Peyer's patch (tissue), 4 donors: ENCODE measurements at regions not wholly inside any gene's neighbourhood (a gene's known extent, or its start where the extent isn't known, plus 50 kb on each side); places are given as distances from the start of the nearest gene placed in this dataset.

Experiments used
- DNase-seq, 3 donors: peaks; one replicate each; pipeline ENCODE4 v3.0.0-alpha.2; 2017 to 2019
- H3K27ac ChIP-seq, 4 donors: fragments of 200-600 bp; sonication (generic); one replicate each; pipeline ENCODE4 v1.5.1; 2016 to 2019
- H3K27me3 ChIP-seq, 2 donors: fragments of 200-600 bp; sonication (generic); one replicate each; pipeline ENCODE4 v1.5.1; 2019
- H3K36me3 ChIP-seq, 3 donors: fragments of 200-600 bp; sonication (generic); one replicate each; pipeline ENCODE4 v1.5.1; 2016 to 2019
- H3K4me1 ChIP-seq, 4 donors: fragments of 200-600 bp; sonication (generic); one replicate each; pipeline ENCODE4 v1.5.1; 2016 to 2019
- H3K4me3 ChIP-seq, 4 donors: fragments of 200-600 bp; sonication (generic); 1 replicate in 3 of 4; 2 replicates in 1 of 4; pipeline ENCODE4 v1.5.1; 2016 to 2019; ENCODE audit warnings: mild to moderate bottlenecking in 1 of 4
- H3K9me3 ChIP-seq, 4 donors: fragments of 200-600 bp; sonication (generic); one replicate each; pipeline ENCODE4 v1.5.1; 2016 to 2019; ENCODE audit warnings: mild to moderate bottlenecking in 1 of 4
- CTCF ChIP-seq, 6 experiments: fragments of 450-650 bp in 4 of 6; fragments of 200-600 bp in 2 of 6; sonication (generic) in 1 of 6; IDR thresholded peaks; one replicate each; pipeline ENCODE4 v1.5.1; 2017 to 2019; ENCODE audit warnings: antibody characterized with exemption in 6 of 6, mild to moderate bottlenecking in 3 of 6, moderate library complexity in 1 of 6
- POLR2A ChIP-seq, 2 donors: fragments of 450-650 bp; IDR thresholded peaks; one replicate each; pipeline ENCODE4 v1.5.1; 2017; ENCODE audit warnings: antibody characterized with exemption in 2 of 2, mild to moderate bottlenecking in 2 of 2, moderate library complexity in 2 of 2

GRCh38 chr20:48458003-48458377, 369.8 kb downstream of the PREX1 start:
- H3K4me3 ChIP-seq: no peak overlapping the region
- no peaks in the 10 kb centered on the region for H3K9me3 ChIP-seq
- TF ChIP-seq CTCF (IDR thresholded peaks at IDR 0.05): no peak
- no peak for TF ChIP-seq POLR2A (IDR thresholded peaks at IDR 0.05)
- no peak overlapping the region for H3K27ac ChIP-seq
- H3K4me1 ChIP-seq: no peaks in the 10 kb centered on the region
- DNase-seq: no peak
- no peaks in the 10 kb centered on the region for H3K27me3 ChIP-seq
- H3K36me3 ChIP-seq: no peaks in the 10 kb centered on the region

DNA sequence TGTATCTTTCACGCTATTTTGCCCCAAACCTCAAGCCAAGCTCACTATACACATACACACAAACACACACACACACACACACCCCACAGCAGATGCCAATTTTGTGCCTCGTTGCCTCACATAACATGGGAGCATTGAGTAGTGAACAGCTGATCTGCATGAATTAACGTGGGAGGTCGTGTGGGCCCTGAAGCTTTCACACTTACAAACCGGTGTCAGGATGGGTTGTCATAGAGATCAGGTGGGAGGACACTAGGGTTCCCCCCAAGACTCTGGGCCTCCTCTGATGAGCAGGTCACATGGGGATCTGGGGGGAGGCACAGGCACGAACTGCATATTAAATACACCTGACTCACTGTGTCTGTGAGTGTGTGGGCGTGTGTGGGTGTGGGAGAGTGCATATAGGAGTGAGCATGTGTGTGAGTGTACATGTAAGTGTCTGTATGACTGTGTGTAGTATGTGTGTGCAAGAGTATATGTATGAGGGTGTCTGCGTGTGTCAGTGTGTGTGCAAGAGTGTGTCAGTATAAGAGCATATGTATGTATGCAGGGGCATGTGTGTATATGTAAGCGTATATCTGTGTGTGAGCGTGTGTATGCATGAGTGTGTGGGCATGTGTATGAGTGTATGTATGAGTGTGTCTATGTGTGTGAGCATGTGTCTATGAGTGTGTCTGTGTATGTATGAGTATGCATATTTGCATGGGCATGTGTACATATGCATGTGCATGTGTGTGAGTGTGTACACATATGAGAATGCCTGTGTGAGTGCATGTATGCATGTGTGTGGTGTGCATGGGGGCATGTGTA, 370.4 kb downstream of the PREX1 start:
- DNase-seq: no peak
- H3K4me1 ChIP-seq: no peaks in the 10 kb centered on the region
- H3K27ac ChIP-seq: no peak overlapping the region
- H3K9me3 ChIP-seq: no peaks in the 10 kb centered on the region
- no peak overlapping the region for H3K4me3 ChIP-seq
- H3K36me3 ChIP-seq: no peaks in the 10 kb centered on the region
- H3K27me3 ChIP-seq: no peaks in the 10 kb centered on the region
- no peak for TF ChIP-seq POLR2A (IDR thresholded peaks at IDR 0.05)
- TF ChIP-seq CTCF (IDR thresholded peaks at IDR 0.05): no peak

DNA sequence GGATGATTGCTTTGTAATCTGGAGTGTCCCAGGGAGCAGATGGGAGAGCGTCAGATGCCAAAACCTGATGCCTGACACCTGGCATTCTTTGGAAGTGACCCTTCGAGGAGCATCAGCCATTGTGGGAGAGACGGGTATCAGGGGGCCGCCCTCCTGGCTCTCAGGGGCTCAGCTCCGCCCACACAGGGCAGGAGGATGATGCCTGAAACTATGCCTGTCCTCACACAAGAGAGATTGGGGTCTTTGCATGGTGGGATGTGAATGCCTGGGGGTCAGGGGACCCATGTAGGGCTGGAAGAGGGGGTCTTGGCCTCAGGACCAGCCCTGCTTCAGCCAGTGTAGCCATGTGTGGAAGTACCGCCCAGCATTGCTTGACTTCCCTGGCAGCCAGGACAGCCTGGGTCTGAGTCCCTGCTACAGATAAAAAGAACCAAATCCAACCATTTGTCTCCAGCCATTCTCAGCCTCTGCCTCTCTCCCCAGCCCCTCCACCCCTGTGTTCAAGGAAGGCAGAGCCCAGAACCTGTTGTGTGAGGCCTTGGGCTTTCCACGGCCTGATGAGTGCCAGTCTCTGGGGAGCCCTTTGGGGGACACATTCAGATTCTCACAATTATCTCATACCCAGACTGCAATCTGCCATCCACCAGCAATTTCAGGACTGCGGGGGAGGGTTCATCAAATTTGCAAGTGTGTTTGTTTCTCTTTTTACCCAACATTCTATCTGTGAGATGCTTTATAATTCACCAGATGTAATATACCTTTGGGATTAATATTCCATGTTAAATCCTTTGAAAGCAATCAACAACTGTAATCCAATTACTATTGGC, 371.2 kb downstream of the PREX1 start:
- Histone ChIP-seq H3K9me3 (no peaks in the 10 kb centered on the region), H3K36me3 (no peaks in the 10 kb centered on the region), H3K27ac (no peak overlapping the region), H3K4me3 (no peak overlapping the region), H3K27me3 (no peaks in the 10 kb centered on the region), H3K4me1 (no peaks in the 10 kb centered on the region)
- DNase-seq: no peak
- no peak for TF ChIP-seq CTCF (IDR thresholded peaks at IDR 0.05)
- no peak for TF ChIP-seq POLR2A (IDR thresholded peaks at IDR 0.05)

DNA sequence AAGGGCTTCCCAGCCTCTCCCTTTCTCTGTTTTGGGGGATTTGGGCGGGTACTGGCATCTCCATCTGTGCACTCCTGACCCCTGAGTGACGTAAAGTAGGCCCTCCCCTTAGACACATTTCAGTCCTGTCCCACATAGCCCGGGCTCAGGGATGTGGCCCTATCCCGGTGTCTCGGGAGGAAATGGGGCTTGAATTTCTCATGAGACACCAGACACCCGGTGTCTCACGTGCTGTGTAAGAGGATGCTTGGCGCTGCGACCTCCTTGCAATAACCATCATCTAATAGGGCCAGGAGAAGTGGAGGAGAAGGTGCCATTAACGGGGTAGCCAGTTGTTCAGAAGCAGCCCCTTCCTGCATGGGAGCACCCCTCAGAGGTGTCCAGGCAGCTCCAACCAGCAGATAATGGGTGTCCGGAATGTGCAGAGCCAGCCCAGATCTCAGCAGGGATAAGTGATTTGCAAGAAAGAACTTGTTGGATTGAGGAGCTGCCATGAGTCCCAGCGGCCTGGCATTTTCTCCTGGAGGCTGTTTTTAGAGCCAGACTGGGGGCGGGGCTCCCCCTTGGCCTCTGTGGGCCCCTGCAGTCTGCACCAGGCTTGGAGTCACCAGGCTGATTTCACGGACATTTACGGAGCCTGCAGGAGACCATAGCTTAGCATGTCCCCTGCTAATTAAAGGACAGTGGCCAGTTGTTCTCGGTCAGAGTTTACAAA, 372.0 kb downstream of the PREX1 start:
- Histone ChIP-seq H3K4me3 (no peak overlapping the region), H3K9me3 (no peaks in the 10 kb centered on the region), H3K4me1 (no peaks in the 10 kb centered on the region), H3K27ac (no peak overlapping the region), H3K36me3 (no peaks in the 10 kb centered on the region), H3K27me3 (no peaks in the 10 kb centered on the region)
- TF ChIP-seq POLR2A (IDR thresholded peaks at IDR 0.05): no peak
- no peak for TF ChIP-seq CTCF (IDR thresholded peaks at IDR 0.05)
- no peak for DNase-seq

- TF ChIP-seq CTCF (IDR thresholded peaks at IDR 0.05): no peak
- no peak for TF ChIP-seq POLR2A (IDR thresholded peaks at IDR 0.05)
Measured at GRCh38 chr20:48454671-48455490, 372.9 kb downstream of the PREX1 start.

More at GRCh38 chr20:48454671-48455490, 372.9 kb downstream of the PREX1 start:
- no peaks in the 10 kb centered on the region for H3K4me1 ChIP-seq
- no peaks in the 10 kb centered on the region for H3K36me3 ChIP-seq
- H3K27ac ChIP-seq: no peak overlapping the region
- H3K4me3 ChIP-seq: no peak overlapping the region
- DNase-seq: no peak
- H3K9me3 ChIP-seq: no peaks in the 10 kb centered on the region
- H3K27me3 ChIP-seq: no peaks in the 10 kb centered on the region
